NCI-H146 treated with DMSO at 0.1 percent for 48 hours (cell line): ENCODE measurements at regions not wholly inside any gene's neighbourhood (a gene's known extent, or its start where the extent isn't known, plus 50 kb on each side); places are given as distances from the start of the nearest gene placed in this dataset.

Source experiments
- DNase-seq: peaks from one replicate; lab custom pipeline; 2025; ENCODE audit not compliant: unreplicated experiment; lab: John Stamatoyannopoulos, UW

- DNase-seq, result no peak
These were observed 166.3 kb downstream of the RASSF9 start for GRCh38 chr12:85669911-85670310.

DNA sequence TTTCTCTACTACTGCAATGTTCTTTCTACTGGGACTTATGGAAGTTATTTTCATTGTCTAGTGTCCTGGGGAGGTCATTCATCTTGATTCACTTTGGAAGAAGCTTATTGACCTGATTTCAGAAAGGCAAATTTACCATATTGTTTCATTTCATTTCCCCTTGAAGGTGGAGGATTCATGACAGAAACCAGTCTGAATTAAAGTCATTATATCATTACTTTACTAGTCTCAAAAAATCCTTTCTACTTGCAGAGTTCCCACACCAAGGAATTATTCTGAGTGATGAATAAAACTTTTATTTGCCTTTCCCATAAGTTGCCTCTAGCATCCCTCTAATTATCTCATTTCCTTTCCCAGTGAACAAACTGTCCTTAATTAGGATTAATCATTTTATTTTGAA lies 163.8 kb downstream of the RASSF9 start:
- DNase-seq, result no peak

DNA sequence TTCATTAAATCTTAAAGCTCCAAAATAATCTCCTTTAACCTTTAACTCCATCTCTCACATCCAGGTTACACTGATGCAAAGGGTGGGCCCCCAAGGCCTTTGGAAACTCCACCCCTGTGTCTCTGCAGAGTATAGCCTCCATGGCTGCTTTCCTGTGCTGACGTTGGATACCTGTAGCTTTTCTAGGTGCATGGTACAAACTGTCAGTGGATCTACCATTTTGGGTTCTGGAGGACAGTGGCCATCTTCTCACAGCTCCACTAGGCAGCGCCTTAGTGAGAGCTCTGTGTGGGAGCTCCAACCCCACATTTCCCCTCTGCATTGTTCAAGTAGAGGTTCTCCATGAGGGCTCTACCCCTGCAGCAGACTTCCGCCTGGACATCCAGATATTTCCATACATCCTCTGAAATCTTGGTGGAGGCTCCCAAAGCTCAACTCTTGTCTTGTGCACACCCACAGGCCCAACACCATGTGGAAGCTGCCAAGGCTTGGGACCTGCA lies 162.2 kb downstream of the RASSF9 start:
- no peak for DNase-seq

DNA sequence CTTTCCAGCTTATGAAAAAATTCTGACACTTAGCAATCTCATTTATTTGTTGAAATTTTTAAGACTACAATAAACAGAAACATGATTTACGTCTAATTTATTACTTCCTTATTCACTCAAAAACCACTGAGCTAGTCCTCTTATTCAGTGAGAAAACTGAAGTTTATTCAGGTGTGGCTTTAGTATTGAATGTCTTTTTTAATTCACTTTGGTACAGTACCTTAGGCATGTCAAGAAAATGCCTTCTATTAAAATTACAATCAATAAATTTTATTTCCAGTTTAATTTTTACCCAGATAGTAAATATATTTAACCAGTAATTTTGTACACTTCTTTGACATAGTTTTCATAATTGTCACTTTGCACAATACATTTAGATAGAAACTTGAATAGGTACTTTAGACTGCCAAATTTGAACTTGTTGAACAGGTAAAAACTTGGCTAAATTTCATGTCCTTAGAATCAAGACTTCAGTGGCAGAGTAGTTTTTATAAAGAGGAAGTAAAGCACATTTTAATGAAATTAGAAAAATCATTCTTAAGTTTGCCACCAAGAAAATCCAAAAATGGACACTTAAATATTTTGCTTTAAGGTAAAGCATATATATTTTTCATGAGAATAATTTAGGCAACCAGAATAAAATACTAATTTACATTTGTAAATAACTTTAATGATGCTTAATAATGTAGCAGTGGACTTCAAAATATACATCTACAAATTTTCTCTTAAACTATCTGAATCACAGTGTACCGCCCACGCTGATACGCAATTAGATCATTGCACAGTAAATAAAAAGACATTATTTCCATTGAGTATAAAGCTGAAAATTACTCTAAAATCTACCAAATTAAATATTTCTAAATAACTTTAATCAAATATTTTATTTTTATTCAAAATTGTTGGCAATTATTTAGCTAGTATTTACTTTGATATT lies 159.1 kb downstream of the RASSF9 start:
- DNase-seq, result no peak

GRCh38 chr12:85679296-85679695 lies 156.9 kb downstream of the RASSF9 start:
- no peak for DNase-seq

DNA sequence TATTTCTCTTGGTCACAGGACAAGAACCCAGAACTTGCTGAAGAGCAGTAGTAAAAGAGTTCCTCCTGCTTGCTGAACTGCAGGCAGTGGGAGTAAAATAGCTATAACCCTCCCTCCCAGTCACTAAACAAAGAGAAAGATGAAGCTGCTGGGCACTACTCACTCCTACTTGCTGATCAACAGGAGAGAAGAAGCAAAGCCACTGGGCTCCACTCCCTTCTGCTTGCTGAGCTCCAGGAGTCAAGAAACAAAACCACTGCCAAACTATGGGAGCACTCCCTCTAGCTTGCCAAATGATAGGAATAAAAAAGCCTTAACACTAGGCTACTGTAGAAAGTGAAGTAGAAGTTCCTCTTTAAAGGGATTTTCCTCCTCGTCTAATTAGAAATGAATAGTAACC lies 155.3 kb downstream of the RASSF9 start:
- no peak for DNase-seq

DNA sequence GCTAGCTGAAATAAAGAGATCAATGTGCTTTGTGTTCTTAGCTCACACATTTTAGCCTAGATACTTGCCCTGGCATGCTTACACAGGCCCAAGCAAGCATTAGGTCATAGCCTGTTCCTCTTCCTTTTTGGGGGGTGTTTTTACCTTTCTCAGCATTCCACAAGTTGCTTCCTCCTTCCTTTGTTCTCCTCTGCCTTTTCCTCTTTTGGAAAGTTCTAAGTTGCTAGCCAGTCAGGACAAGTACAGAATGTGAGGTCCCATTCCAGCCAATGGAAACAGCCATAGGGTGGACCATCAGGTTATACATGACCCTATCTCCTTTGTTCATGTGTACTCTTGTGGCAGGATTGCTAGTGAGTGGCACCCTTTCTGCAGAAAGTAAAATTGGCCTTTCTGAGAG lies 154.9 kb downstream of the RASSF9 start:
- DNase-seq, result no peak

DNA sequence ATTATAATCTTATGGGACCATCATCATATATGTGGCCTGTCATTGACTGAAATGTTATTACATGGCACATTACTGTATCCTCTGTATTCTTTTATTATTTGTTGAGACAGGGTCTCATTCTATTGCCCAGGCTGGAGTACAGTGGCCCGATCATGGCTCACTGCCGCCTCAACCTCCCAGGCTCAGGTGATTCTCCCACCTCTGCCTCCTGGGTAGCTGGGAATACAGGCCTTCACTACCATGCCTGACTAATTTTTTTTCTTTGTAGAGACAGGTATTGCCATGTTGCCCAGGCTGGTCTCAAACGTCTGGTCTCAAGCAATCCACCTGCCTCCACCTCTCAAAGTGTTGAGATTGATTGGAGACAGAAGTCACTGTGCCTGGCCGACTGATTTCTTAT lies 153.2 kb downstream of the RASSF9 start:
- DNase-seq, result no peak

- no peak for DNase-seq
These were observed 147.4 kb downstream of the RASSF9 start for GRCh38 chr12:85688837-85689236.

DNA sequence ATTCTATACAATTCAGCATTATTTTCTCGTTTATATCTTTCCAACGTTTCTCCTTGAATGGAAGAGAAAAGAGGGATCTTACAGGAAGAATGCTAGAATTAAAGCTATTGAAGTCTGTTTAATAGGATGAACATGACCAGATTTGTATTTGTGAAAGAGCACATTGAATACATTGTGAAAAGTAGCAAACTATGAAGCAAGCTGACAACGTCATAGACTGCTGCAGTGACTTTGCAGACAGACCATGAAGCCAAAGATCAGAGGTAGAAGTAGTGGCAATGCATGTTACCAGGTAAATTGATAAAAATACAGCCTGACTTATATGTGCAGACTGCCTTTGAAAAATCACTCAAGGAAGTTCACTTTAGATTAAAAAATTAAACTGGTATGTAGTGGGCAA lies 146.1 kb downstream of the RASSF9 start:
- DNase-seq, result no peak

GRCh38 chr12:85693093-85693665 lies 143.0 kb downstream of the RASSF9 start:
- no peak for DNase-seq

DNA sequence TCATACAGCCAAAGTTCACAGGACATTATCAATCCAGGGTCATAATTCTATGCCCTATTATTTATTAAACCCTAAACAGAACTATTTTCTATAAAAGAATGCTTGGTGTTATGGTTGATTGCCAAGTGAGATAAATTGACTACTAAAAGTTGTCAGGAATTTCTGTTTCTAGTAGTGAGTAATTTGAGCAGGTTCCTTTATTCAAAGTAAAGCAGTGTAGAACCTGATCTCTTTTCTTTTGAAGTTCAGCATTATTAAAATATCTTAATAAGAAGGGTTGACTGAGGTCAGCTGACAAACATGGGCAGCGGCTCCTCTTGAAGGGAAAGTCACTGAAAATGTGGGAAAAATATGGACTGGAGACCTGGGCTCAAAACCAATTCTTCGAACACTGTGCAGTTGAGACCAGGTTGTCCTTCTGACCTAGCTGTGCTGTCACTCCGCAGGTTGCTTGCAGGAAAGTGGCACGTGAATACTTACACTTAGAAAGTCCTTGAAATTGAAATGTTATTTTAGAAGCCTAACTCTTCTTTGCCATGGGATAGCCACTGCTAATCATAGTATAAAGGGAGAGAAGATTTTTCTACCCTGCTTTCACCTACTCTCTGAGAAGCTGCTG lies 141.0 kb downstream of the RASSF9 start:
- no peak for DNase-seq

- no peak for DNase-seq
These were observed 139.2 kb downstream of the RASSF9 start for GRCh38 chr12:85697003-85697402.

DNA sequence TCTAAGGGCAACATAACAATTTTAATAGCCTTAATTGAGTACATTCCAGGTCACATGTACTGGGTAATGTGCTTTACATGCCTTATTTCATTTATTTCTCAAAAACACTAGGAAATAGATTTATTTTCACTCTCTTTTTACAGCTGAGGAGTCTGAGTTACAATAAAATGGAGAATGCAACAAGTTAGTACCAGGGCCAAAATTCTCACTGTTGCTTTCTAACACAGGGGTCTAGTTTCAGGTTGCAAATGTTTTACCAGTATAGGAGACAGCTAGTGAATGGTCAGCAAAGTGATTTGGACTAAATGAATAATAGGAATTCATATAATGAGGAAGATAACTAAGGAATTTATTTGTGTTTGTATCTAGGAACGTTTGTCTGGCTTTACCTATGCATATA lies 137.3 kb downstream of the RASSF9 start:
- no peak for DNase-seq

DNA sequence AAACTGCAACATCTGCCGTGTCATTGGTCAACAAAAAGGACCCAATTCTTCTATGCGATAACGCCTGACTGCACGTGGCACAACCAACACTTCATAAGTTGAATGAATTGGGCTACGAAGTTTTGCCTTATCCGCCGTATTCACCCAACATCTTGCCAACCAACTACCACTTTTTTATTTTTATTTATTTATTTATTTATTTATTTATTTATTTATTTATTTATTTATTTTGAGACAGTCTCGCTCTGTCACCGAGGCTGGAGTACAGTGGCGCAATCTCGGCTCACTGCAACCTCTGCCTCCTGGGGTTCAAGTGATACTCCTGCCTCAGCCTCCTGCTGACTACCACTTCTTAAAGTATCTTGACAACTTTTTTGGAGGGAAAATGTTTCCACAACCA lies 127.4 kb downstream of the RASSF9 start:
- DNase-seq, result no peak

- DNase-seq, result no peak
These were observed 124.3 kb downstream of the RASSF9 start for GRCh38 chr12:85711735-85712390.

DNA sequence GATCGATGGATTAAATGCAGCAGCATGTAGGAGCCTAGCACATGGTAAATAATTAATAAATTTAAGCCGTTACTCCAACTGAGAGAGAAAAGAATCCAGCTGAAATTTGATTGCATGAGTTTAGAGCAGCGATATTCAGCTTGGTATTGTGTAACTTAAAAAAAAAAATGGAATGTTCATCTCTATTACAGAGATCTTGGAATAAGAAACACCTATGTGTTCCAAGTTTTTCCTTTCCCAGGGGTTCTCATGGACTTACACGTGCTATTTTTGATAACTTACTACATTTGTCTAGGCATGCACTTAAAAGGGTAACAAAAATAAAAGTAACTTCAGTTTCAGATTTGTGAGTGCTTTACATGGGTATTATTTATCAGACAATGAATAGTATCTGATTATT lies 122.8 kb downstream of the RASSF9 start:
- DNase-seq, result no peak

- no peak for DNase-seq
These were observed 121.8 kb downstream of the RASSF9 start for GRCh38 chr12:85714425-85714824.

DNA sequence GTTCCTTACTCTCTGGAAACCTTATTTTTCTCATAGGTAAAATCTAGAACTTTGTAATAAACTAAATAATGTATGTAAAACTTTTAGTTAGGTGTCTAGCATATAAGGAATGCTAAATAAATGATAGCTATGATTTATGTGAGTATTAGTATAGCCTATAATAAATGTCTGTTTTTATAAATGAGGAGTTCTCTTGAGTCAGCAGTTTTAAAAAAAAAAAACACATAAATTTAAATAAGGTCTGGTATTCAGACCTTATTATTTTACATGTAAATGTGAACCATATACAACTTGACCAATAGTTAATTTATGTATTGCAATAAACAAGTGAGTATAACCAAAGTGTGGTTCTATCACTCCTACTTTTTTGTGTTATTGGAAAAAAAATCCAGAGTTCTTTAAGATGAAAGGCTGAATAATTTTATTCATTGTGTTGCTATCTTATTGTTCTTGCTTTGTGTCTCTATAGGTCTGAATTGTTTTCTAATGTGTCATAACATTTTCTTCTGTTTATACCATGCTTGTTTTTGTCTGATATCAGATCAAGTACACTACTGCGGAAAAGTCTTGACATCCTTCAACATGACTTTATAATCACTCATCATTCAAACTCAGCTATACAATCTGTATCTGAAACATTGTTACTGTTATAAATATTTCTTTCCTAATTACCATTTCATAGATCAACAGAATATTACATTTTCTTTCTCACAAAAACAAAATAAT lies 115.7 kb downstream of the RASSF9 start:
- DNase-seq, result no peak

DNA sequence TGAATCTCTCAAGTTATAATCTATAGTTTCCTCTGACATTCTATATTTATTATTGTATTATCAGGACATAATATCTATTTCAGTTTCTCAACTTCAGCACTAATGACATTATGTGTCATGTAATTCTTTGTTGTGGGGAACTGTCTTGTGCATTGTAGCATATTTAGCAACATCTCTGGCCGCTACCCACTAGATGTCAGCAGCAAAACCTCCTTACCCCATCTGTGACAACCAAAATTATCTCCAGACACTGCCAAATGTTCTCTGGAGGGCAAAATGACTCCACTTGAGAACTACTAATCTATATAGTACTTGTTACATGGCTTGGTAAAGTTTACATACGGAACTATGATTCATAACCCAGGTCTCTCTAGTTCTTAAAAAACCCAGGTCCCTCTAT lies 110.2 kb downstream of the RASSF9 start:
- DNase-seq, result no peak
